PC-3 (cell line): ENCODE measurements at regions not wholly inside any gene's neighbourhood (a gene's known extent, or its start where the extent isn't known, plus 50 kb on each side); places are given as distances from the start of the nearest gene placed in this dataset.

Experiments used
- ATAC-seq: fragments of 200-7000 bp; cut with Tn5 transposase; 2 replicates; pipeline ENCODE4 v1.9.1; 2020; ENCODE audit warnings: mild to moderate bottlenecking, moderate library complexity
- BruUV-seq: library from RNA; stranded (reverse); fragments of 400-500 nt; replicated peaks from 2 replicates; lab custom pipeline; 2021; lab: Mats Ljungman, UMichigan
- CTCF ChIA-PET: fragments of 300-600 bp; sonication (Branson Sonifier 250); formaldehyde crosslinking; loops from one replicate; lab custom pipeline; 2022; ENCODE audit warnings: antibody characterized with exemption; lab: Charles Lee
- POLR2A ChIA-PET: fragments of 300-600 bp; sonication (Branson Sonifier 250); formaldehyde crosslinking; loops from one replicate; lab custom pipeline; 2022; ENCODE audit warnings: antibody characterized with exemption; ENCODE audit not compliant: unreplicated experiment; lab: Charles Lee
- DNase-seq: peaks from one replicate; pipeline ENCODE4 v3.0.0-alpha.2; 2015
- H2AFZ ChIP-seq: fragments of 300-600 bp; sonication (generic); 2 replicates; pipeline ENCODE4 v1.6.0; 2016; ENCODE audit warnings: antibody characterized with exemption, low read length
- H3F3A ChIP-seq: fragments of 300-600 bp; sonication (generic); one replicate; pipeline ENCODE4 v1.6.0; 2017; ENCODE audit warnings: antibody characterized with exemption, low read length, control low read depth, mild to moderate bottlenecking; ENCODE audit not compliant: unreplicated experiment
- H3K27ac ChIP-seq: fragments of 300-600 bp; sonication (generic); 2 replicates; pipeline ENCODE4 v1.5.1; 2016; ENCODE audit warnings: mild to moderate bottlenecking, low read length
- H3K27me3 ChIP-seq: fragments of 300-600 bp; sonication (generic); 2 replicates; pipeline ENCODE4 v1.6.1; 2016; ENCODE audit warnings: low read length, mixed read lengths
- H3K36me3 ChIP-seq: fragments of 300-600 bp; sonication (generic); 2 replicates; pipeline ENCODE4 v1.6.1; 2016; ENCODE audit warnings: low read depth, mixed run types, low read length, mixed read lengths
- H3K4me1 ChIP-seq: fragments of 300-600 bp; sonication (generic); 2 replicates; pipeline ENCODE4 v1.5.1; 2016; ENCODE audit warnings: low read length; ENCODE audit not compliant: insufficient read depth
- H3K4me2 ChIP-seq: fragments of 300-600 bp; sonication (generic); 2 replicates; pipeline ENCODE4 v1.6.0; 2016; ENCODE audit warnings: low read length
- H3K4me3 ChIP-seq: fragments of 300-600 bp; sonication (generic); 2 replicates; pipeline ENCODE4 v1.5.1; 2016; ENCODE audit warnings: mild to moderate bottlenecking, low read length, mixed read lengths
- H3K79me2 ChIP-seq: fragments of 300-600 bp; sonication (generic); 2 replicates; pipeline ENCODE4 v1.6.1; 2017; ENCODE audit warnings: low read length, mixed read lengths
- H3K9ac ChIP-seq: fragments of 300-600 bp; sonication (generic); 2 replicates; pipeline ENCODE4 v1.6.0; 2016; ENCODE audit warnings: mild to moderate bottlenecking, low read length
- H3K9me2 ChIP-seq: fragments of 300-600 bp; sonication (generic); replicated peaks from 2 replicates; pipeline ENCODE4 v1.6.1; 2016; ENCODE audit warnings: mixed run types, low read length, mixed read lengths
- H3K9me3 ChIP-seq: fragments of 300-600 bp; sonication (generic); 2 replicates; pipeline ENCODE4 v1.6.1; 2016; ENCODE audit warnings: low read length, mixed read lengths
- H4K20me1 ChIP-seq: fragments of 300-600 bp; sonication (generic); 2 replicates; pipeline ENCODE4 v1.6.1; 2016; ENCODE audit warnings: low read length, mixed read lengths
- EZH2 ChIP-seq: fragments of 300-600 bp; sonication (generic); IDR thresholded peaks from one replicate; pipeline ENCODE4 v1.6.1; 2017; ENCODE audit warnings: antibody characterized with exemption, mild to moderate bottlenecking, low read length; ENCODE audit not compliant: unreplicated experiment
- EZH2phosphoT487 ChIP-seq: fragments of 300-600 bp; sonication (generic); IDR thresholded peaks from 2 replicates; pipeline ENCODE4 v1.6.1; 2018; ENCODE audit warnings: mild to moderate bottlenecking, antibody characterized with exemption, low read length, borderline replicate concordance
- intact Hi-C: fragments of 100-400 bp; cut with micrococcal nuclease; formaldehyde crosslinking; loops from 2 replicates; pipeline ENCODE4 v1.9.0; 2023
- TF ChIP-seq, protein P1 (sequence below): fragments of 300-600 bp; sonication (generic); conservative IDR thresholded peaks from 2 replicates; pipeline ENCODE4 v1.5.1; 2017; ENCODE audit warnings: antibody characterized with exemption, low read depth, mild to moderate bottlenecking, low read length

- ChIA-PET CTCF (no interaction called here), POLR2A (no interaction called here)
- DNase-seq (peak; percentile 30), ATAC-seq (no peak)
- BruUV-seq = no TSS peak
- H3K27me3 ChIP-seq = peaks cover 20% of the 10 kb centered on the region
- TF ChIP-seq EZH2phosphoT487 (no peak), EZH2 (no peak)
- TF ChIP-seq, protein P1, sequence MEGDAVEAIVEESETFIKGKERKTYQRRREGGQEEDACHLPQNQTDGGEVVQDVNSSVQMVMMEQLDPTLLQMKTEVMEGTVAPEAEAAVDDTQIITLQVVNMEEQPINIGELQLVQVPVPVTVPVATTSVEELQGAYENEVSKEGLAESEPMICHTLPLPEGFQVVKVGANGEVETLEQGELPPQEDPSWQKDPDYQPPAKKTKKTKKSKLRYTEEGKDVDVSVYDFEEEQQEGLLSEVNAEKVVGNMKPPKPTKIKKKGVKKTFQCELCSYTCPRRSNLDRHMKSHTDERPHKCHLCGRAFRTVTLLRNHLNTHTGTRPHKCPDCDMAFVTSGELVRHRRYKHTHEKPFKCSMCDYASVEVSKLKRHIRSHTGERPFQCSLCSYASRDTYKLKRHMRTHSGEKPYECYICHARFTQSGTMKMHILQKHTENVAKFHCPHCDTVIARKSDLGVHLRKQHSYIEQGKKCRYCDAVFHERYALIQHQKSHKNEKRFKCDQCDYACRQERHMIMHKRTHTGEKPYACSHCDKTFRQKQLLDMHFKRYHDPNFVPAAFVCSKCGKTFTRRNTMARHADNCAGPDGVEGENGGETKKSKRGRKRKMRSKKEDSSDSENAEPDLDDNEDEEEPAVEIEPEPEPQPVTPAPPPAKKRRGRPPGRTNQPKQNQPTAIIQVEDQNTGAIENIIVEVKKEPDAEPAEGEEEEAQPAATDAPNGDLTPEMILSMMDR = no peak
- H3F3A ChIP-seq = no peaks in the 10 kb centered on the region
- intact Hi-C loops = no loop called here
- H4K20me1 ChIP-seq = no peaks in the 10 kb centered on the region
- no peak overlapping the region for H2AFZ ChIP-seq
- no peaks in the 10 kb centered on the region for H3K9me2 ChIP-seq
- no peak overlapping the region for H3K9ac ChIP-seq
- no peaks in the 10 kb centered on the region for H3K4me1 ChIP-seq
- H3K4me2 ChIP-seq = no peak overlapping the region
- H3K27ac ChIP-seq = no peak overlapping the region
- no peaks in the 10 kb centered on the region for H3K79me2 ChIP-seq
- no peaks in the 10 kb centered on the region for H3K36me3 ChIP-seq
- no peak overlapping the region for H3K4me3 ChIP-seq
- H3K9me3 ChIP-seq = no peaks in the 10 kb centered on the region
Measured at GRCh38 chr9:73219985-73220626, 68.4 kb downstream of the ANXA1 start.

DNA sequence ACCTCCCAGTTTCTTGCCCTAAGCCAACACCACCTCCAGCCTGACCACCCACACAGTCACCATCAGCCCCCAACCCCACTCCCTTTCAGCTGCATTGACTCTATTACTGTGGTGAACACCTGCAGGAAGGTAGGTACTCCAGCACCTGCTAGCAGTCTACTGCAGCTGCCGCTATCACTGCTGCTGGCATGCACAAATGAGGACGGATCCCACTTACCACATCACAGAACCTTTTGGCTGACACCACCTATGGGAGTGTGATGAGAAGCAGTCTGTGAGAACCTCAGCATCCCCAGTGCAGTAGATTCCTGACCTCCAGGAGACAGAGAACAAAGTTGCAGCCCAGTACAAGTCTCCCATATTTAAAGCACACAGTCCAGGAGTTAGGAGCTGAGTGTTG, 71.9 kb downstream of the ANXA1 start:
- ChIA-PET POLR2A (no interaction called here), CTCF (no interaction called here)
- intact Hi-C loops = no loop called here
- Histone ChIP-seq H3K27me3 (no peaks in the 10 kb centered on the region; the same call in 1 of the 2 replicates), H3F3A (no peaks in the 10 kb centered on the region), H3K9me2 (no peaks in the 10 kb centered on the region), H3K4me1 (no peaks in the 10 kb centered on the region), H4K20me1 (no peaks in the 10 kb centered on the region), H3K27ac (no peak overlapping the region), H3K9ac (no peak overlapping the region), H3K36me3 (no peaks in the 10 kb centered on the region), H2AFZ (no peak overlapping the region), H3K79me2 (no peaks in the 10 kb centered on the region), H3K4me3 (no peak overlapping the region), H3K9me3 (no peaks in the 10 kb centered on the region), H3K4me2 (no peak overlapping the region)
- no TSS peak for BruUV-seq
- ATAC-seq (no peak), DNase-seq (no peak)
- TF ChIP-seq EZH2phosphoT487 = no peak
- no peak for TF ChIP-seq EZH2
- TF ChIP-seq, protein P1 = no peak

GRCh38 chr9:73229543-73229942, 77.9 kb downstream of the ANXA1 start:
- no TSS peak for BruUV-seq
- POLR2A ChIA-PET = no interaction called here
- Histone ChIP-seq H3K79me2 (no peaks in the 10 kb centered on the region), H3K9me3 (no peaks in the 10 kb centered on the region), H3K36me3 (no peaks in the 10 kb centered on the region), H3K9ac (no peak overlapping the region), H2AFZ (no peak overlapping the region), H3K4me3 (no peak overlapping the region), H4K20me1 (no peaks in the 10 kb centered on the region), H3K4me1 (no peaks in the 10 kb centered on the region), H3F3A (no peaks in the 10 kb centered on the region), H3K27ac (no peak overlapping the region), H3K4me2 (no peak overlapping the region), H3K27me3 (no peaks in the 10 kb centered on the region), H3K9me2 (no peaks in the 10 kb centered on the region)
- CTCF ChIA-PET = no interaction called here
- intact Hi-C loops = no loop called here
- DNase-seq (no peak), ATAC-seq (no peak)
- TF ChIP-seq EZH2phosphoT487 = no peak
- TF ChIP-seq, protein P1 = no peak
- TF ChIP-seq EZH2 = no peak
